ENCODE measurements at regions not wholly inside any gene's neighbourhood (a gene's known extent, or its start where the extent isn't known, plus 50 kb on each side); places are given as distances from the start of the nearest gene placed in this dataset.

- no peaks in the 10 kb centered on the region for H3K27me3 ChIP-seq (ENCODE audit: low read depth, low read length)
- H2AFZ ChIP-seq (ENCODE audit: low read depth, low read length): no peak overlapping the region
- no peaks in the 10 kb centered on the region for H3K79me2 ChIP-seq (ENCODE audit: low read length)
- no peak for TF ChIP-seq EZH2phosphoT487 (IDR thresholded peaks at IDR 0.05; ENCODE audit: low read depth)
- no peak overlapping the region for H3K9ac ChIP-seq (ENCODE audit: low read length)
- H3K9me3 ChIP-seq (ENCODE audit: insufficient read depth, low read length): no peaks in the 10 kb centered on the region
- no peaks in the 10 kb centered on the region for H4K20me1 ChIP-seq (ENCODE audit: insufficient read depth, low read length)
- H3K27ac ChIP-seq (ENCODE audit: low read length): no peak overlapping the region
- H3K4me2 ChIP-seq (ENCODE audit: low read length): no peak overlapping the region
- no peak overlapping the region for H3K4me3 ChIP-seq (ENCODE audit: low read length)
- H3K36me3 ChIP-seq (replicated peaks; ENCODE audit: low read depth, low read length): no peaks in the 10 kb centered on the region
- no peaks in the 10 kb centered on the region for H3K4me1 ChIP-seq (ENCODE audit: low read length)
These were observed 582.8 kb downstream of the PDCD6IP start for GRCh38 chr3:34381243-34381642.

GRCh38 chr3:34382859-34383258 is 584.4 kb downstream of the PDCD6IP start:
- Histone ChIP-seq H3K4me1 (ENCODE audit: low read length) (no peaks in the 10 kb centered on the region; the same call in 1 of the 2 replicates), H2AFZ (ENCODE audit: low read depth, low read length) (no peak overlapping the region), H3K4me3 (ENCODE audit: low read length) (no peak overlapping the region), H3K9me3 (ENCODE audit: insufficient read depth, low read length) (no peaks in the 10 kb centered on the region), H3K79me2 (ENCODE audit: low read length) (no peaks in the 10 kb centered on the region), H3K9ac (ENCODE audit: low read length) (no peak overlapping the region), H3K27ac (ENCODE audit: low read length) (no peak overlapping the region), H3K4me2 (ENCODE audit: low read length) (no peak overlapping the region), H4K20me1 (ENCODE audit: insufficient read depth, low read length) (no peaks in the 10 kb centered on the region), H3K36me3 (replicated peaks; ENCODE audit: low read depth, low read length) (no peaks in the 10 kb centered on the region), H3K27me3 (ENCODE audit: low read depth, low read length) (no peaks in the 10 kb centered on the region)
- TF ChIP-seq CTCF (IDR thresholded peaks at IDR 0.05; ENCODE audit: low read depth, low read length) (no peak), EZH2phosphoT487 (IDR thresholded peaks at IDR 0.05; ENCODE audit: low read depth) (no peak)

- Histone ChIP-seq H3K27me3 (ENCODE audit: low read depth, low read length) (no peaks in the 10 kb centered on the region), H3K9ac (ENCODE audit: low read length) (no peak overlapping the region), H2AFZ (ENCODE audit: low read depth, low read length) (no peak overlapping the region), H3K4me3 (ENCODE audit: low read length) (no peak overlapping the region), H3K79me2 (ENCODE audit: low read length) (no peaks in the 10 kb centered on the region), H3K4me2 (ENCODE audit: low read length) (no peak overlapping the region), H3K27ac (ENCODE audit: low read length) (no peak overlapping the region), H3K4me1 (ENCODE audit: low read length) (no peaks in the 10 kb centered on the region; the same call in 1 of the 2 replicates), H3K36me3 (replicated peaks; ENCODE audit: low read depth, low read length) (no peaks in the 10 kb centered on the region), H3K9me3 (ENCODE audit: insufficient read depth, low read length) (no peaks in the 10 kb centered on the region), H4K20me1 (ENCODE audit: insufficient read depth, low read length) (no peaks in the 10 kb centered on the region)
- no peak for TF ChIP-seq CTCF (IDR thresholded peaks at IDR 0.05; ENCODE audit: low read depth, low read length)
- TF ChIP-seq EZH2phosphoT487 (IDR thresholded peaks at IDR 0.05; ENCODE audit: low read depth): no peak
These were observed 587.9 kb downstream of the PDCD6IP start for GRCh38 chr3:34386309-34386708.

GRCh38 chr3:34387826-34388564 is 589.6 kb downstream of the PDCD6IP start:
- Histone ChIP-seq H3K36me3 (replicated peaks; ENCODE audit: low read depth, low read length) (no peaks in the 10 kb centered on the region), H3K9ac (ENCODE audit: low read length) (no peak overlapping the region), H3K79me2 (ENCODE audit: low read length) (no peaks in the 10 kb centered on the region), H3K4me1 (ENCODE audit: low read length) (peaks cover 7% of the 10 kb centered on the region; the same call in 1 of the 2 replicates), H2AFZ (ENCODE audit: low read depth, low read length) (no peak overlapping the region), H4K20me1 (ENCODE audit: insufficient read depth, low read length) (no peaks in the 10 kb centered on the region), H3K27ac (ENCODE audit: low read length) (no peak overlapping the region), H3K4me3 (ENCODE audit: low read length) (no peak overlapping the region), H3K9me3 (ENCODE audit: insufficient read depth, low read length) (no peaks in the 10 kb centered on the region), H3K27me3 (ENCODE audit: low read depth, low read length) (no peaks in the 10 kb centered on the region), H3K4me2 (ENCODE audit: low read length) (no peak overlapping the region)
- TF ChIP-seq EZH2phosphoT487 (IDR thresholded peaks at IDR 0.05; ENCODE audit: low read depth) (no peak), CTCF (IDR thresholded peaks at IDR 0.05; ENCODE audit: low read depth, low read length) (no peak)
